Endothelial cell (in vitro differentiated cells): ENCODE measurements at regions not wholly inside any gene's neighbourhood (a gene's known extent, or its start where the extent isn't known, plus 50 kb on each side); places are given as distances from the start of the nearest gene placed in this dataset.

Experiments used
- DNase-seq: peaks from one replicate; pipeline ENCODE4 v3.0.0; 2021; ENCODE audit warnings: low spot score
- H3K27ac Mint-ChIP-seq: one replicate; pipeline ENCODE4 v1.8.0; 2021; ENCODE audit warnings: mixed read lengths, inconsistent platforms; ENCODE audit not compliant: unreplicated experiment
- H3K27me3 Mint-ChIP-seq: one replicate; pipeline ENCODE4 v1.8.0; 2021; ENCODE audit warnings: mild to moderate bottlenecking, moderate library complexity, mixed read lengths, inconsistent platforms; ENCODE audit not compliant: unreplicated experiment
- H3K36me3 Mint-ChIP-seq: one replicate; pipeline ENCODE4 v1.8.0; 2021; ENCODE audit warnings: mild to moderate bottlenecking, low read depth, mixed read lengths, inconsistent platforms; ENCODE audit not compliant: unreplicated experiment
- H3K4me1 Mint-ChIP-seq: one replicate; pipeline ENCODE4 v1.8.0; 2021; ENCODE audit warnings: mild to moderate bottlenecking, mixed read lengths, inconsistent platforms; ENCODE audit not compliant: unreplicated experiment
- H3K4me3 Mint-ChIP-seq: one replicate; pipeline ENCODE4 v1.8.0; 2021; ENCODE audit warnings: mild to moderate bottlenecking, mixed read lengths, inconsistent platforms; ENCODE audit not compliant: unreplicated experiment
- H3K9me3 Mint-ChIP-seq: one replicate; pipeline ENCODE4 v1.8.0; 2021; ENCODE audit warnings: mixed read lengths, inconsistent platforms; ENCODE audit not compliant: unreplicated experiment
- TF ChIP-seq, protein P1 (sequence below): fragments of 200-600 bp; sonication (generic); IDR thresholded peaks from one replicate; pipeline ENCODE4 v1.5.0; 2021; ENCODE audit warnings: antibody characterized with exemption; ENCODE audit not compliant: unreplicated experiment

DNA sequence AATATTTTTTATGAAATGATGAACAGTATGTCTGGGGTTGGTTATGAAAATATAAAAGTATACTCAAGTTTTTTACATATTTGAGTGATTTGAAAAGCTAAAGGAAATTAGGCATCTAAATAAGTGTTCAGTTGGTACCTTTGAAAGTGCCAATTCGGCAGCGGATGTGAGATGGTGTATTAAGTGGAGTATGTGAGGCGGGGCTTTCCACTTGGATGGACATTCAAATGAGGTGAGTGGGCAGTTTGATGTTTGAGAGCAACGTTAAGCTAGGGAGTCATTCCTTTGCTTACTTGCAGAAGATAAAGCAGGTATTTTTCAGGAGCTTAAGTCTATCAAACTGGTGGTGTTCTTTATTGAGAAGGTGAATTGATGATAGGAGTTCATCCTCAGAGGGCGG lies 189.0 kb upstream of the GOLIM4 start:
- Mint-ChIP-seq H3K27ac (no peak overlapping the region), H3K27me3 (no peaks in the 10 kb centered on the region), H3K4me3 (no peak overlapping the region), H3K36me3 (no peaks in the 10 kb centered on the region), H3K4me1 (peaks cover 3% of the 10 kb centered on the region), H3K9me3 (no peaks in the 10 kb centered on the region)
- TF ChIP-seq, protein P1, sequence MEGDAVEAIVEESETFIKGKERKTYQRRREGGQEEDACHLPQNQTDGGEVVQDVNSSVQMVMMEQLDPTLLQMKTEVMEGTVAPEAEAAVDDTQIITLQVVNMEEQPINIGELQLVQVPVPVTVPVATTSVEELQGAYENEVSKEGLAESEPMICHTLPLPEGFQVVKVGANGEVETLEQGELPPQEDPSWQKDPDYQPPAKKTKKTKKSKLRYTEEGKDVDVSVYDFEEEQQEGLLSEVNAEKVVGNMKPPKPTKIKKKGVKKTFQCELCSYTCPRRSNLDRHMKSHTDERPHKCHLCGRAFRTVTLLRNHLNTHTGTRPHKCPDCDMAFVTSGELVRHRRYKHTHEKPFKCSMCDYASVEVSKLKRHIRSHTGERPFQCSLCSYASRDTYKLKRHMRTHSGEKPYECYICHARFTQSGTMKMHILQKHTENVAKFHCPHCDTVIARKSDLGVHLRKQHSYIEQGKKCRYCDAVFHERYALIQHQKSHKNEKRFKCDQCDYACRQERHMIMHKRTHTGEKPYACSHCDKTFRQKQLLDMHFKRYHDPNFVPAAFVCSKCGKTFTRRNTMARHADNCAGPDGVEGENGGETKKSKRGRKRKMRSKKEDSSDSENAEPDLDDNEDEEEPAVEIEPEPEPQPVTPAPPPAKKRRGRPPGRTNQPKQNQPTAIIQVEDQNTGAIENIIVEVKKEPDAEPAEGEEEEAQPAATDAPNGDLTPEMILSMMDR, result no peak
- DNase-seq, result no peak

DNA sequence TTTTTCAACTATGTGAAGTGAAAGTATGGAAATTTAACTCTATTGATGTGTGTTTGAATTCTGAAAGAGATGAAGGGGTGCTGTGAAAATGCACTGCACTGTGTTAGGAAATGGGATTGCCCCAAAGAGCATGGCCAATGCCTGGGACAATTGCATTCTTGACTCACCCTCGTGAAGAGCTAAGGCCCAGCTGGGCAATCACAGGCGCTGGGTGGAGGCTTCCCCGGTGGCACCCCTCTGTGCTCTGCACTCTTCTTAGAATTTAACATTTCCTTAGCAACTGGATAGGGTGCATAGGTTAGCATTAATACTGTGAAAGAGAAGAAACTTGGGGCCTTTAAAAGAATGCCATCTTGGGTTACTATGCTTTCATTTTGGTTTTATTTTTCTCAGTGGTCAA lies 179.9 kb upstream of the GOLIM4 start:
- Mint-ChIP-seq H3K27me3 (no peaks in the 10 kb centered on the region), H3K27ac (no peak overlapping the region), H3K4me1 (peaks cover 9% of the 10 kb centered on the region), H3K4me3 (no peak overlapping the region), H3K9me3 (no peaks in the 10 kb centered on the region), H3K36me3 (no peaks in the 10 kb centered on the region)
- TF ChIP-seq, protein P1, result no peak
- DNase-seq, result no peak

DNA sequence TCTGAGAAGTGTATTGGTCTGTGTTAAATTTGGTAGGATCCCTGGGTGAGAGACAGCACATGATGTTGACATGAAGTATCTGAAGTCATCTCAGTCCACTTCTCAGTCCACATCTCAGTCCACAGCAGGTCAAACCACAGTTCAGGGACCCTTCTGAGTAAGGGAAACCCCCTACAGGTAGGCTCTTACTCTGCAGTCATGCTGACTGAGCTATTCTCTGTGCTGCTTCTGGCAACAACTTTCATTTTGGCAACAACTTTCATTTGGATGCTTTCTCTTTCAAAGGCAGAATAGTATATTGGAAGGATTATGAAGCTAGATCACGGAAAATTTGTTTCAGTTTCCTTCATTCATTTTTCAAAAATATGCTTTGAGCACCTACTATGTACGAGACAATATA lies 178.2 kb upstream of the GOLIM4 start:
- TF ChIP-seq, protein P1, result no peak
- H3K9me3 Mint-ChIP-seq, result no peaks in the 10 kb centered on the region
- H3K36me3 Mint-ChIP-seq, result no peaks in the 10 kb centered on the region
- H3K27ac Mint-ChIP-seq, result no peak overlapping the region
- H3K27me3 Mint-ChIP-seq, result no peaks in the 10 kb centered on the region
- no peak for DNase-seq
- H3K4me1 Mint-ChIP-seq, result peaks cover 9% of the 10 kb centered on the region
- no peak overlapping the region for H3K4me3 Mint-ChIP-seq

DNA sequence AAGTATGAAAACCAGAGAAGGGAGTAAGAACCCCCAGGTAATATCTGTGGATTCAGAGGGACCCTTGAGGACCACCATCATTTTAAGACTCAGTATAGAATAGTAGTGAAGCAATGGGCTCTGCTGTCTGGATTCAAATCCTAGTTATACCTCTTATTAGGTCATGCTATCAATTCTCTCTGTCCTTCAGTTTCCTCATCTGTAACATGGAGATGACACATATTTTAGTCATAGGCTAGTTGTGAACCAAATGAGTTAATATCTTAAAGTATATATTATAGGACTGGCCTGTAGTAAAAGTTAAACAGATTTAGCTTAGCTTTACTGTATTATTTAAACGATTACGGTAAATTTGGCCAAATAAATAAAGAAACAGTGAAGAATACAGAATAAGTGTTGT lies 177.3 kb upstream of the GOLIM4 start:
- H3K9me3 Mint-ChIP-seq, result no peaks in the 10 kb centered on the region
- peaks cover 9% of the 10 kb centered on the region for H3K4me1 Mint-ChIP-seq
- H3K36me3 Mint-ChIP-seq, result no peaks in the 10 kb centered on the region
- no peak for DNase-seq
- no peaks in the 10 kb centered on the region for H3K27me3 Mint-ChIP-seq
- H3K4me3 Mint-ChIP-seq, result no peak overlapping the region
- TF ChIP-seq, protein P1, result no peak
- no peak overlapping the region for H3K27ac Mint-ChIP-seq

DNA sequence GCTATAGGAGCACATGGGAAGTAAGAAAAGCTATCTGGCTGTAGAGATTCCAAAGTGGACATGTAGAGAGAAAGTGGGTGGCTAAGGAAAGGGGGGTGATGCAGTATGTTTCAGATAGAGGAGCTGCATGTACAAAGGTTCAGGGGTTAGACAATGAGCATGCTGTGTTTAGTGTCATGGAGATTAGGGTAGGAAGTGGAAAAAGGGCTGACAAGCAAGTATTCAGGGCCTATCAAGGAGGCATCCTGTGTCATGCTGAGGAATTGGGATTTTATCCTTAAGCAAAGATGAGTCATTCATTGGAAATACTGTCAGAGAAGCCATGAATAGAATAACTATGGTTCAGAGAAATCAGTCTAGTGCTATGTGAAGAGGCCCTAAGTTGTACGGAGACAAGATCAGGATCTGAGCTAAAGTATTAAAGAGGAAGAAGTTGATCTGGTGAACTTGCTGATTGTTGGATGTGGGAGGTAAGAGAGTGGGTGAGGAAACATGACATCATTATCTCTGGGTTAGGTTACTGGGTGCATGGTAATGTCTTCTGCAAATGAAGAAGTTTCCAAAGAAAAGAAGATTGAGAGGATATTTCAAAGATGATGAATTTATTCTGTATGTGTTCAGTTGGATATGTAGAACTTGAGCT lies 176.7 kb upstream of the GOLIM4 start:
- H3K4me1 Mint-ChIP-seq, result peaks cover 9% of the 10 kb centered on the region
- TF ChIP-seq, protein P1, result no peak
- no peak overlapping the region for H3K4me3 Mint-ChIP-seq
- H3K36me3 Mint-ChIP-seq, result no peaks in the 10 kb centered on the region
- no peaks in the 10 kb centered on the region for H3K27me3 Mint-ChIP-seq
- no peak overlapping the region for H3K27ac Mint-ChIP-seq
- DNase-seq, result no peak
- no peaks in the 10 kb centered on the region for H3K9me3 Mint-ChIP-seq
